HEK293 (cell line): ENCODE measurements at regions not wholly inside any gene's neighbourhood (a gene's known extent, or its start where the extent isn't known, plus 50 kb on each side); places are given as distances from the start of the nearest gene placed in this dataset.
"Not testable (repeated sequence)": the region's sequence is repeated elsewhere in the genome, so short reads cannot be mapped to it uniquely, and the experiment has no call there.

Experiments
- ZNF175 ChIP-seq: fragments of 450-650 bp; formaldehyde crosslinking; IDR thresholded peaks from 2 replicates; pipeline ENCODE4 v1.5.1; 2016; ENCODE audit warnings: missing biosample characterization, missing genetic modification characterization
- ZNF561 ChIP-seq: fragments of 450-650 bp; IDR thresholded peaks from 2 replicates; pipeline ENCODE4 v1.5.1; 2018; ENCODE audit warnings: missing biosample characterization, missing genetic modification characterization, borderline replicate concordance

GRCh38 chr1:224004552-224005315 lies 109.2 kb upstream of the FBXO28 start:
- not testable (repeated sequence) for TF ChIP-seq ZNF175, ZNF561 (tag by site-specific recombination)
